HEK293 (cell line): ENCODE measurements at regions not wholly inside any gene's neighbourhood (a gene's known extent, or its start where the extent isn't known, plus 50 kb on each side); places are given as distances from the start of the nearest gene placed in this dataset.

Experiments used
- CTCF ChIA-PET: fragments of 350-600 bp; formaldehyde crosslinking; extraction: SDS; loops from one replicate; lab custom pipeline; 2021; ENCODE audit warnings: antibody characterized with exemption; lab: Yijun Ruan, JAX
- POLR2A ChIA-PET: fragments of 300-600 bp; formaldehyde crosslinking; extraction: SDS; loops from one replicate; lab custom pipeline; 2020; ENCODE audit warnings: antibody characterized with exemption, inconsistent platforms; lab: Yijun Ruan, JAX
- H3K27ac ChIP-seq: fragments of 200-500 bp; sonication (Bioruptor generic); 2 replicates; pipeline ENCODE4 v1.5.1; 2014; ENCODE audit warnings: low read depth, low read length, control low read depth, inconsistent platforms; ENCODE audit errors: extremely low read depth
- H3K36me3 ChIP-seq, 2 experiments: fragments of 200-500 bp in 1 of 2; sonication (Bioruptor generic) in 1 of 2; 1 replicate in 1 of 2; 2 replicates in 1 of 2; pipeline ENCODE4 v1.5.1; 2014 to 2017; ENCODE audit warnings: inconsistent platforms in 2 of 2, low read length in 2 of 2; ENCODE audit not compliant: control insufficient read depth in 2 of 2, insufficient read depth in 1 of 2
- H3K4me1 ChIP-seq: fragments of 200-500 bp; sonication (Bioruptor generic); 2 replicates; pipeline ENCODE4 v1.5.1; 2014; ENCODE audit warnings: mild to moderate bottlenecking, low read length, inconsistent platforms; ENCODE audit not compliant: control insufficient read depth, insufficient read depth
- H3K4me3 ChIP-seq: 2 replicates; pipeline ENCODE4 v1.5.1; 2011; ENCODE audit warnings: low read depth, mild to moderate bottlenecking, control low read depth, low read length, moderate library complexity
- H3K9me3 ChIP-seq: fragments of 200-500 bp; sonication (Bioruptor generic); 2 replicates; pipeline ENCODE4 v1.5.1; 2014; ENCODE audit warnings: low read depth, low read length, inconsistent platforms; ENCODE audit not compliant: control insufficient read depth, insufficient read depth
- AEBP2 ChIP-seq: fragments of 450-650 bp; formaldehyde crosslinking; IDR thresholded peaks from 2 replicates; pipeline ENCODE4 v1.5.1; 2016; ENCODE audit warnings: missing biosample characterization, missing genetic modification characterization, borderline replicate concordance
- BCL11A ChIP-seq: fragments of 450-650 bp; formaldehyde crosslinking; IDR thresholded peaks from 2 replicates; pipeline ENCODE4 v1.5.1; 2016; ENCODE audit warnings: low read depth, missing biosample characterization, missing genetic modification characterization
- EGR2 ChIP-seq: fragments of 450-650 bp; formaldehyde crosslinking; IDR thresholded peaks from 2 replicates; pipeline ENCODE4 v1.5.1; 2016; ENCODE audit warnings: low read depth, missing biosample characterization, missing genetic modification characterization
- HOXA7 ChIP-seq: sonication (generic); formaldehyde crosslinking; IDR thresholded peaks from 2 replicates; pipeline ENCODE4 v1.8.1; 2022; ENCODE audit warnings: missing genetic modification reagents, borderline replicate concordance
- KLF16 ChIP-seq: fragments of 450-650 bp; formaldehyde crosslinking; IDR thresholded peaks from 2 replicates; pipeline ENCODE4 v1.5.1; 2017; ENCODE audit warnings: missing biosample characterization, missing genetic modification characterization
- KLF9 ChIP-seq: fragments of 450-650 bp; formaldehyde crosslinking; IDR thresholded peaks from 2 replicates; pipeline ENCODE4 v1.5.1; 2016; ENCODE audit warnings: missing biosample characterization, missing genetic modification characterization, low read depth
- SALL2 ChIP-seq: fragments of 450-650 bp; formaldehyde crosslinking; IDR thresholded peaks from 2 replicates; pipeline ENCODE4 v1.5.0; 2017; ENCODE audit warnings: missing biosample characterization, mild to moderate bottlenecking, missing genetic modification characterization, borderline replicate concordance
- TSHZ1 ChIP-seq: fragments of 450-650 bp; formaldehyde crosslinking; IDR thresholded peaks from 2 replicates; pipeline ENCODE4 v1.5.1; 2016; ENCODE audit warnings: missing biosample characterization, missing genetic modification characterization, borderline replicate concordance
- ZBTB6 ChIP-seq: fragments of 450-650 bp; formaldehyde crosslinking; IDR thresholded peaks from 2 replicates; pipeline ENCODE4 v1.5.1; 2017; ENCODE audit warnings: missing biosample characterization, missing genetic modification characterization
- ZNF112 ChIP-seq: fragments of 450-650 bp; formaldehyde crosslinking; IDR thresholded peaks from 2 replicates; pipeline ENCODE4 v1.5.0; 2017; ENCODE audit warnings: missing biosample characterization, missing genetic modification characterization
- ZNF132 ChIP-seq: fragments of 450-650 bp; formaldehyde crosslinking; IDR thresholded peaks from 2 replicates; pipeline ENCODE4 v1.5.1; 2017; ENCODE audit warnings: missing biosample characterization, missing genetic modification characterization, borderline replicate concordance
- ZNF16 ChIP-seq: fragments of 450-650 bp; formaldehyde crosslinking; IDR thresholded peaks from 2 replicates; pipeline ENCODE4 v1.5.1; 2016; ENCODE audit warnings: low read depth, missing biosample characterization, missing genetic modification characterization
- ZNF211 ChIP-seq: fragments of 450-650 bp; formaldehyde crosslinking; IDR thresholded peaks from 2 replicates; pipeline ENCODE4 v1.5.1; 2016; ENCODE audit warnings: low read depth, missing biosample characterization, missing genetic modification characterization
- ZNF24 ChIP-seq: fragments of 450-650 bp; formaldehyde crosslinking; IDR thresholded peaks from 2 replicates; pipeline ENCODE4 v1.5.1; 2016; ENCODE audit warnings: missing biosample characterization, missing genetic modification characterization
- ZNF404 ChIP-seq: fragments of 450-650 bp; formaldehyde crosslinking; IDR thresholded peaks from 2 replicates; pipeline ENCODE4 v1.5.1; 2017; ENCODE audit warnings: missing biosample characterization, missing genetic modification characterization
- ZNF416 ChIP-seq: fragments of 450-650 bp; formaldehyde crosslinking; IDR thresholded peaks from 2 replicates; pipeline ENCODE4 v1.5.1; 2016; ENCODE audit warnings: missing biosample characterization, missing genetic modification characterization
- ZNF501 ChIP-seq: fragments of 450-650 bp; formaldehyde crosslinking; IDR thresholded peaks from 2 replicates; pipeline ENCODE4 v1.5.1; 2016; ENCODE audit warnings: missing biosample characterization, missing genetic modification characterization
- ZNF514 ChIP-seq: fragments of 450-650 bp; formaldehyde crosslinking; IDR thresholded peaks from 2 replicates; pipeline ENCODE4 v1.5.1; 2016; ENCODE audit warnings: missing biosample characterization, missing genetic modification characterization
- ZNF558 ChIP-seq: fragments of 450-650 bp; formaldehyde crosslinking; IDR thresholded peaks from 2 replicates; pipeline ENCODE4 v1.5.1; 2016; ENCODE audit warnings: missing biosample characterization, missing genetic modification characterization
- ZNF623 ChIP-seq: fragments of 450-650 bp; formaldehyde crosslinking; IDR thresholded peaks from 2 replicates; pipeline ENCODE4 v1.5.1; 2016; ENCODE audit warnings: missing biosample characterization, missing genetic modification characterization
- TF ChIP-seq, protein P1 (sequence below): fragments of 450-650 bp; formaldehyde crosslinking; IDR thresholded peaks from 2 replicates; pipeline ENCODE4 v1.5.1; 2016; ENCODE audit warnings: missing biosample characterization, missing genetic modification characterization
- TF ChIP-seq, protein P2 (sequence below): fragments of 450-650 bp; formaldehyde crosslinking; optimal IDR thresholded peaks from 2 replicates; pipeline ENCODE3; 2016; ENCODE audit warnings: missing biosample characterization, mild to moderate bottlenecking, missing genetic modification characterization

DNA sequence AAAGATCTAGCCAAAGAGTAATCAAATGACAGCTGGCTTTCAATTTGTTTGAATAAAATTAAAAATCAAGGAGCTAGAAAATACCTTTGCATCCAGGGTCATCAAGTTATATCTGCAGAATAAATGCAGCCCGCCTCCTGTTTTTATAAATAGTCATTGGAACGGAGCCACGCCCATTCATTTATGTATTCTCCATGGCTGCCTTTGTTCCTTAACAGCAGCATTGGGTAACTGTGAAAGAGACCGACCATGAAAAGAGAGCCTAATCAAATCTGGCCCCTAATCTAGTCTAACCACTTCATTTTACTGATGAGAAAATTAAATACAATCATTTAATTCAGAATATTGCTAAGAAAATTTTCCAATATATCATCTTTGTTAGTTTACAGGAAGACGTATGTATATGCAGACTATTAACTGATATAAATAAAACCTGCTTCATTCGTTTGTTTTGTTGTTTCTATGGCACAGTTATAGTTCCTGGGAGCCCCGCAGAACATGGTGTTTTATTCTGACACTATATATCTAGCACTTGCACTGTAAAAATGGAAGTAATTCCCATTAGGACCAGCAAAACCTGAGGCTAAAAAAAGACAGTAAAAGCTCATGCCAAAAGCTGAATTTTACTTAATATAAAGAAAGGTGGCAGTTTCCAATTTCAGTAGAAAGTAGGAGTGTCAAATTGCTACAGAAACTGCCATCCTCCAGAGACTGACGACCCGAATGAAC, 111.8 kb upstream of the PALMD start (continued):
- TF ChIP-seq ZBTB6 (tag by site-specific recombination) (no peak), ZNF24 (tag by site-specific recombination) (no peak), HOXA7 (CRISPR knock-in tag) (no peak), AEBP2 (tag by site-specific recombination) (no peak), ZNF112 (tag by site-specific recombination) (no peak)
- TF ChIP-seq, all 188 proteins: peak for 0

GRCh38 chr1:99534638-99534930, 111.3 kb upstream of the PALMD start:
- Histone ChIP-seq H3K9me3 (no peaks in the 10 kb centered on the region), H3K36me3 (no peaks in the 10 kb centered on the region), H3K4me3 (no peak overlapping the region), H3K4me1 (no peaks in the 10 kb centered on the region), H3K27ac (no peak overlapping the region)
- CTCF ChIA-PET: no interaction called here
- POLR2A ChIA-PET: no interaction called here
- no peak for TF ChIP-seq ZNF404 (tag by site-specific recombination)
- TF ChIP-seq EGR2: no peak
- no peak for TF ChIP-seq ZNF558 (tag by site-specific recombination)
- TF ChIP-seq, protein P1, sequence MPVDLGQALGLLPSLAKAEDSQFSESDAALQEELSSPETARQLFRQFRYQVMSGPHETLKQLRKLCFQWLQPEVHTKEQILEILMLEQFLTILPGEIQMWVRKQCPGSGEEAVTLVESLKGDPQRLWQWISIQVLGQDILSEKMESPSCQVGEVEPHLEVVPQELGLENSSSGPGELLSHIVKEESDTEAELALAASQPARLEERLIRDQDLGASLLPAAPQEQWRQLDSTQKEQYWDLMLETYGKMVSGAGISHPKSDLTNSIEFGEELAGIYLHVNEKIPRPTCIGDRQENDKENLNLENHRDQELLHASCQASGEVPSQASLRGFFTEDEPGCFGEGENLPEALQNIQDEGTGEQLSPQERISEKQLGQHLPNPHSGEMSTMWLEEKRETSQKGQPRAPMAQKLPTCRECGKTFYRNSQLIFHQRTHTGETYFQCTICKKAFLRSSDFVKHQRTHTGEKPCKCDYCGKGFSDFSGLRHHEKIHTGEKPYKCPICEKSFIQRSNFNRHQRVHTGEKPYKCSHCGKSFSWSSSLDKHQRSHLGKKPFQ (tag by site-specific recombination): no peak
- TF ChIP-seq KLF9 (tag by site-specific recombination): no peak
- TF ChIP-seq ZNF514 (tag by site-specific recombination): no peak

DNA sequence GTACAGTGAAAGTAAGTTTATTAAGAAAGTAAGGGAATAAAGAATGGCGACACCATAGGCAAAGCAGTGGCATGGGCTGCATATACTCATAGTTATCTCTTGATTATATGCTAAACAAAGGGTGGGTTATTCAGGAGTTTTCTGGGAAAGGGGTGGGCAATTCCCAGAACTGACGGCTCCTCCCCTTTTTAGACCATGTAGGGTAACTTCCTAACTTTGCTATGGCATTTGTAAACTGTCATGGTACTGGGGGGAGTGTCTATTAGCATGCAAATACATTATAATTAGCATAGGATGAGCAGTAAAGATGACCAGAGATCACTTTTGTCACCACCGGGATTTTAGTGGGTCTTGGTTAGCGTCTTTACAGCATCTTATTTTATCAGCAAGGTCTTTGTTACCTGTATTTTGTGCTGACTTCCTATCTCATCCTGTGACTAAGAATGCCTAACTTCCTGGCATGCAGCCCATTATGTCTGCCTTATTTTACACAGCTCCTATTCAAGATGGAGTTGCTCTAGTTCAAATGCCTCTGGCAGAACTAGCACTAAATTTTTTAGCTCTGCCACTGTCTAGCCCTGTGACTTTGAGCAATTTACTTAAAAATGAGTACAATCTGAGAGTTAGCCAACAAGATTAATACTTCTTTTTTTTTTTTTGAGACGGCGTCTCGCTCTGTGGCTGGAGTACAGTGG, 110.3 kb upstream of the PALMD start:
- ChIA-PET CTCF (interaction anchor here (0.6 to 0.7 kb wide), 2 partner anchors 9 to 23 kb away, joined by 5 to 8 read pairs; no protein-coding TSS in a partner anchor), POLR2A (no interaction called here)
- H3K4me3 ChIP-seq: no peak overlapping the region
- H3K36me3 ChIP-seq: no peaks in the 10 kb centered on the region
- no peaks in the 10 kb centered on the region for H3K4me1 ChIP-seq
- H3K9me3 ChIP-seq: no peaks in the 10 kb centered on the region
- no peak overlapping the region for H3K27ac ChIP-seq
- TF ChIP-seq ZNF211 (tag by site-specific recombination) (no peak), TSHZ1 (tag by site-specific recombination) (no peak), ZNF623 (tag by site-specific recombination) (no peak), ZNF416 (tag by site-specific recombination) (no peak), ZNF501 (no peak), ZNF16 (no peak), SALL2 (tag by site-specific recombination) (no peak), ZNF132 (tag by site-specific recombination) (no peak), KLF16 (no peak), BCL11A (tag by site-specific recombination) (no peak)
- TF ChIP-seq, protein P2, sequence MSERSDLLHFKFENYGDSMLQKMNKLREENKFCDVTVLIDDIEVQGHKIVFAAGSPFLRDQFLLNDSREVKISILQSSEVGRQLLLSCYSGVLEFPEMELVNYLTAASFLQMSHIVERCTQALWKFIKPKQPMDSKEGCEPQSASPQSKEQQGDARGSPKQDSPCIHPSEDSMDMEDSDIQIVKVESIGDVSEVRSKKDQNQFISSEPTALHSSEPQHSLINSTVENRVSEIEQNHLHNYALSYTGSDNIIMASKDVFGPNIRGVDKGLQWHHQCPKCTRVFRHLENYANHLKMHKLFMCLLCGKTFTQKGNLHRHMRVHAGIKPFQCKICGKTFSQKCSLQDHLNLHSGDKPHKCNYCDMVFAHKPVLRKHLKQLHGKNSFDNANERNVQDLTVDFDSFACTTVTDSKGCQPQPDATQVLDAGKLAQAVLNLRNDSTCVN: no peak
